HG03159 (cell line): ENCODE measurements at regions not wholly inside any gene's neighbourhood (a gene's known extent, or its start where the extent isn't known, plus 50 kb on each side); places are given as distances from the start of the nearest gene placed in this dataset.
"Not testable (repeated sequence)": the region's sequence is repeated elsewhere in the genome, so short reads cannot be mapped to it uniquely, and the experiment has no call there.

Source experiments
- ATAC-seq: cut with Tn5 transposase; IDR thresholded peaks from one replicate; pipeline ENCODE4 v1.9.1; 2021; ENCODE audit warnings: mild to moderate bottlenecking, moderate library complexity; ENCODE audit not compliant: unreplicated experiment

GRCh38 chr6:92431502-92431901 is 987.9 kb downstream of the EPHA7 start:
- ATAC-seq = no peak

GRCh38 chr6:92428448-92428847 is 990.9 kb downstream of the EPHA7 start:
- ATAC-seq = no peak

GRCh38 chr6:92427453-92427852 is 991.9 kb downstream of the EPHA7 start:
- ATAC-seq = no peak

GRCh38 chr6:92415656-92416055 is 1003.7 kb downstream of the EPHA7 start:
- ATAC-seq = no peak

GRCh38 chr6:92408350-92408749 is 1011.0 kb downstream of the EPHA7 start:
- no peak for ATAC-seq

- no peak for ATAC-seq
These were observed 1015.1 kb downstream of the EPHA7 start for GRCh38 chr6:92404281-92404680.

- no peak for ATAC-seq
These were observed 1019.4 kb downstream of the EPHA7 start for GRCh38 chr6:92399911-92400310.

GRCh38 chr6:92388706-92389105 is 1030.7 kb downstream of the EPHA7 start:
- ATAC-seq = not testable (repeated sequence)

GRCh38 chr6:92380803-92381601 is 1038.4 kb downstream of the EPHA7 start:
- ATAC-seq = no peak

GRCh38 chr6:92377137-92377536 is 1042.2 kb downstream of the EPHA7 start:
- no peak for ATAC-seq

GRCh38 chr6:92376691-92377090 is 1042.7 kb downstream of the EPHA7 start:
- no peak for ATAC-seq

- no peak for ATAC-seq
These were observed 1047.8 kb downstream of the EPHA7 start for GRCh38 chr6:92371211-92372208.

GRCh38 chr6:92369309-92369708 is 1050.0 kb downstream of the EPHA7 start:
- ATAC-seq = no peak

GRCh38 chr6:92364948-92365541 is 1054.3 kb downstream of the EPHA7 start:
- no peak for ATAC-seq

GRCh38 chr6:92363111-92363510 is 1056.2 kb downstream of the EPHA7 start:
- ATAC-seq = no peak

- no peak for ATAC-seq
These were observed 1057.0 kb downstream of the EPHA7 start for GRCh38 chr6:92362404-92362803.

GRCh38 chr6:92361990-92362389 is 1057.4 kb downstream of the EPHA7 start:
- ATAC-seq = no peak

- ATAC-seq = no peak
These were observed 1065.0 kb downstream of the EPHA7 start for GRCh38 chr6:92354270-92354829.

- no peak for ATAC-seq
These were observed 1067.2 kb downstream of the EPHA7 start for GRCh38 chr6:92352130-92352529.

GRCh38 chr6:92341201-92341600 is 1078.2 kb downstream of the EPHA7 start:
- no peak for ATAC-seq
